AG04449 (cell line): ENCODE measurements at regions not wholly inside any gene's neighbourhood (a gene's known extent, or its start where the extent isn't known, plus 50 kb on each side); places are given as distances from the start of the nearest gene placed in this dataset.

ENCODE experiments used
- CTCF ChIA-PET: fragments of 350-600 bp; formaldehyde crosslinking; extraction: SDS; loops from one replicate; lab custom pipeline; 2021; ENCODE audit warnings: antibody characterized with exemption; lab: Yijun Ruan, JAX
- POLR2A ChIA-PET: fragments of 400-600, 350-600 bp; formaldehyde crosslinking; extraction: SDS; loops from one replicate; lab custom pipeline; 2020; ENCODE audit warnings: antibody characterized with exemption, inconsistent platforms; lab: Yijun Ruan, JAX
- DNase-seq: peaks from one replicate; pipeline ENCODE4 v3.0.0-alpha.2; 2010; ENCODE audit warnings: low read depth, low spot score
- H3K4me3 ChIP-seq: 2 replicates; pipeline ENCODE4 v1.5.1; 2011; ENCODE audit warnings: low read depth, mild to moderate bottlenecking, control low read depth, low read length
- CTCF ChIP-seq: IDR thresholded peaks from one replicate; pipeline ENCODE4 v1.5.1; 2011; ENCODE audit warnings: mild to moderate bottlenecking, moderate library complexity, low read length, control low read depth, inconsistent platforms; ENCODE audit not compliant: insufficient read depth; ENCODE audit errors: missing control alignments

- DNase-seq, result no peak
- ChIA-PET POLR2A (no interaction called here), CTCF (no interaction called here)
- TF ChIP-seq CTCF, result no peak
- H3K4me3 ChIP-seq, result no peak overlapping the region
Observed at GRCh38 chr4:57905965-57906364, 795.8 kb upstream of the IGFBP7 start.

GRCh38 chr4:57877047-57877458 lies 766.9 kb upstream of the IGFBP7 start:
- no peak overlapping the region for H3K4me3 ChIP-seq
- ChIA-PET CTCF (no interaction called here), POLR2A (no interaction called here)
- DNase-seq, result no peak
- no peak for TF ChIP-seq CTCF

GRCh38 chr4:57875829-57876392 lies 765.7 kb upstream of the IGFBP7 start:
- POLR2A ChIA-PET, result no interaction called here
- TF ChIP-seq CTCF, result no peak
- DNase-seq, result no peak

GRCh38 chr4:57866468-57867171 lies 756.4 kb upstream of the IGFBP7 start:
- ChIA-PET CTCF (no interaction called here), POLR2A (no interaction called here)
- TF ChIP-seq CTCF, result no peak
- no peak for DNase-seq
- H3K4me3 ChIP-seq, result no peak overlapping the region

More at GRCh38 chr4:57875829-57876392, 765.7 kb upstream of the IGFBP7 start:
- CTCF ChIA-PET, result no interaction called here
- no peak overlapping the region for H3K4me3 ChIP-seq

GRCh38 chr4:57865264-57865663 lies 755.1 kb upstream of the IGFBP7 start:
- ChIA-PET CTCF (no interaction called here), POLR2A (no interaction called here)
- no peak for DNase-seq
- no peak overlapping the region for H3K4me3 ChIP-seq
- TF ChIP-seq CTCF, result no peak

GRCh38 chr4:57854748-57855147 lies 744.6 kb upstream of the IGFBP7 start:
- ChIA-PET CTCF (no interaction called here), POLR2A (no interaction called here)
- no peak for DNase-seq
- no peak for TF ChIP-seq CTCF
- H3K4me3 ChIP-seq, result no peak overlapping the region
